Gastroesophageal sphincter (tissue), 4 donors: ENCODE measurements at regions not wholly inside any gene's neighbourhood (a gene's known extent, or its start where the extent isn't known, plus 50 kb on each side); places are given as distances from the start of the nearest gene placed in this dataset.
"Not testable (repeated sequence)": the region's sequence is repeated elsewhere in the genome, so short reads cannot be mapped to it uniquely, and the experiment has no call there.

Experiments used
- ATAC-seq: fragments of 150-250 bp; one replicate; pipeline ENCODE4 v1.9.1; 2016; ENCODE audit warnings: mild to moderate bottlenecking, moderate library complexity
- H3K27ac ChIP-seq, 4 donors: fragments of 200-600 bp; sonication (generic) in 3 of 4; 1 replicate in 3 of 4; 2 replicates in 1 of 4; pipeline ENCODE4 v1.5.1; 2016 to 2019
- H3K27me3 ChIP-seq: fragments of 200-600 bp; sonication (generic); one replicate; pipeline ENCODE4 v1.5.1; 2019
- H3K36me3 ChIP-seq, 2 donors: fragments of 200-600 bp; sonication (generic); one replicate each; pipeline ENCODE4 v1.5.1; 2019; ENCODE audit warnings: control low read depth in 1 of 2
- H3K4me1 ChIP-seq, 3 donors: fragments of 200-600 bp; sonication (generic); 1 replicate in 2 of 3; 2 replicates in 1 of 3; pipeline ENCODE4 v1.5.1; 2016 to 2019; ENCODE audit warnings: control low read depth in 2 of 3
- H3K4me3 ChIP-seq, 2 donors: fragments of 200-600 bp; sonication (generic); one replicate each; pipeline ENCODE4 v1.5.1; 2019; ENCODE audit warnings: mild to moderate bottlenecking in 1 of 2, moderate library complexity in 1 of 2
- H3K9me3 ChIP-seq, 3 donors: fragments of 200-600 bp; sonication (generic); one replicate each; pipeline ENCODE4 v1.5.1; 2017 to 2019; ENCODE audit warnings: control low read depth in 2 of 3
- CTCF ChIP-seq, 4 experiments: fragments of 200-600 bp in 2 of 4; fragments of 450-650 bp in 2 of 4; sonication (generic) in 1 of 4; IDR thresholded peaks; one replicate each; pipeline ENCODE4 v1.5.1; 2017 to 2019; ENCODE audit warnings: antibody characterized with exemption in 4 of 4, mild to moderate bottlenecking in 2 of 4, moderate library complexity in 2 of 4
- EP300 ChIP-seq: sonication (generic); formaldehyde crosslinking; IDR thresholded peaks from one replicate; pipeline ENCODE4 v1.6.1; 2017; ENCODE audit warnings: antibody characterized with exemption, mild to moderate bottlenecking
- POLR2A ChIP-seq, 2 donors: fragments of 450-650 bp; IDR thresholded peaks; one replicate each; pipeline ENCODE4 v1.6.1; 2017; ENCODE audit warnings: antibody characterized with exemption in 2 of 2, mild to moderate bottlenecking in 2 of 2, moderate library complexity in 1 of 2
- POLR2AphosphoS5 ChIP-seq: sonication (generic); formaldehyde crosslinking; IDR thresholded peaks from one replicate; pipeline ENCODE4 v1.6.1; 2017; ENCODE audit warnings: antibody characterized with exemption
- WGBS, 2 donors: methylation state at CpG; one replicate each; pipeline ENCODE4 v1.1.5; 2018; ENCODE audit warnings: low coverage in 1 of 2; 5-methylcytosine and 5-hydroxymethylcytosine counted together

- H3K36me3 ChIP-seq = no peaks in the 10 kb centered on the region
- no peak for ATAC-seq
- H3K27me3 ChIP-seq = no peaks in the 10 kb centered on the region
- no peak overlapping the region for H3K4me3 ChIP-seq
- 72 to 75% methylated on average over 1 of the region's 1 CpG for WGBS, 2 donors
- no peaks in the 10 kb centered on the region for H3K9me3 ChIP-seq
- no peak for TF ChIP-seq POLR2AphosphoS5
- no peak for TF ChIP-seq EP300
- no peak for TF ChIP-seq POLR2A (IDR thresholded peaks at IDR 0.05)
- no peak for TF ChIP-seq CTCF (IDR thresholded peaks at IDR 0.05)
- no peak overlapping the region for H3K27ac ChIP-seq
- no peaks in the 10 kb centered on the region for H3K4me1 ChIP-seq
Measured at GRCh38 chr11:23606191-23606590, 745.9 kb upstream of the CCDC179 start.

- no peaks in the 10 kb centered on the region for H3K36me3 ChIP-seq
- H3K27me3 ChIP-seq = no peaks in the 10 kb centered on the region
- no peak for ATAC-seq
- no peak overlapping the region for H3K27ac ChIP-seq
- H3K9me3 ChIP-seq = no peaks in the 10 kb centered on the region
- TF ChIP-seq POLR2A (IDR thresholded peaks at IDR 0.05) = no peak
- TF ChIP-seq POLR2AphosphoS5 = no peak
- no peak for TF ChIP-seq EP300
- no peak for TF ChIP-seq CTCF (IDR thresholded peaks at IDR 0.05)
- H3K4me1 ChIP-seq = no peaks in the 10 kb centered on the region
- 78 to 96% methylated on average over 2 to 3 of the region's 3 CpGs for WGBS, 2 donors
- H3K4me3 ChIP-seq = no peak overlapping the region
Measured at GRCh38 chr11:23611726-23612125, 751.5 kb upstream of the CCDC179 start.

- no peak for TF ChIP-seq CTCF (IDR thresholded peaks at IDR 0.05)
- no peak for TF ChIP-seq POLR2AphosphoS5
- TF ChIP-seq EP300 = no peak
- TF ChIP-seq POLR2A (IDR thresholded peaks at IDR 0.05) = no peak
- H3K27me3 ChIP-seq = no peaks in the 10 kb centered on the region
- H3K27ac ChIP-seq = no peak overlapping the region
- H3K36me3 ChIP-seq = no peaks in the 10 kb centered on the region
- no peak for ATAC-seq
- no peaks in the 10 kb centered on the region for H3K4me1 ChIP-seq
- H3K9me3 ChIP-seq = no peaks in the 10 kb centered on the region
- no peak overlapping the region for H3K4me3 ChIP-seq
Measured at GRCh38 chr11:23620617-23621016, 760.3 kb upstream of the CCDC179 start.

GRCh38 chr11:23632293-23632692 is 772.0 kb upstream of the CCDC179 start:
- Histone ChIP-seq H3K4me1 (no peaks in the 10 kb centered on the region), H3K27me3 (no peaks in the 10 kb centered on the region), H3K4me3 (no peak overlapping the region), H3K36me3 (no peaks in the 10 kb centered on the region), H3K27ac (no peak overlapping the region), H3K9me3 (peaks cover 0 to 5% (median 0%) of the 10 kb centered on the region in 3 donors)
- no peak for ATAC-seq
- WGBS, 2 donors = 100% methylated on average over 2 of the region's 2 CpGs
- no peak for TF ChIP-seq CTCF (IDR thresholded peaks at IDR 0.05)
- no peak for TF ChIP-seq POLR2A (IDR thresholded peaks at IDR 0.05)
- TF ChIP-seq POLR2AphosphoS5 = no peak
- no peak for TF ChIP-seq EP300

- Histone ChIP-seq H3K9me3 (no peaks in the 10 kb centered on the region), H3K27me3 (no peaks in the 10 kb centered on the region), H3K4me3 (no peak overlapping the region), H3K27ac (no peak overlapping the region), H3K4me1 (no peaks in the 10 kb centered on the region), H3K36me3 (no peaks in the 10 kb centered on the region)
- TF ChIP-seq POLR2A (IDR thresholded peaks at IDR 0.05) (no peak), EP300 (no peak), CTCF (IDR thresholded peaks at IDR 0.05) (no peak), POLR2AphosphoS5 (no peak)
- WGBS, 2 donors = 82 to 95% methylated on average over 1 of the region's 1 CpG
- no peak for ATAC-seq
Measured at GRCh38 chr11:23644443-23644842, 784.2 kb upstream of the CCDC179 start.

- not testable (repeated sequence) for H3K4me1 ChIP-seq, H3K27ac ChIP-seq, H3K9me3 ChIP-seq, ATAC-seq, H3K27me3 ChIP-seq, H3K36me3 ChIP-seq, H3K4me3 ChIP-seq
- WGBS, 2 donors = 93 to 97% methylated on average over 12 to 13 of the region's 20 CpGs
Measured at GRCh38 chr11:23652336-23652735, 792.1 kb upstream of the CCDC179 start.
